Mucosa of rectum (tissue), 2 donors: ENCODE measurements at regions not wholly inside any gene's neighbourhood (a gene's known extent, or its start where the extent isn't known, plus 50 kb on each side); places are given as distances from the start of the nearest gene placed in this dataset.

Experiments used
- H3K27ac ChIP-seq, 2 donors: one replicate each; pipeline ENCODE4 v1.7.0; 2013; ENCODE audit warnings: inconsistent platforms in 2 of 2, low read depth in 2 of 2, low read length in 2 of 2
- H3K27me3 ChIP-seq, 2 donors: one replicate each; pipeline ENCODE4 v1.7.0; 2013; ENCODE audit warnings: low read length in 2 of 2; ENCODE audit not compliant: control insufficient read depth in 2 of 2, insufficient read depth in 2 of 2
- H3K36me3 ChIP-seq, 2 donors: one replicate each; pipeline ENCODE4 v1.7.0; 2013; ENCODE audit warnings: low read length in 2 of 2; ENCODE audit not compliant: control insufficient read depth in 2 of 2, insufficient read depth in 2 of 2
- H3K4me1 ChIP-seq, 2 donors: one replicate each; pipeline ENCODE4 v1.7.0; 2013; ENCODE audit warnings: low read length in 2 of 2, mild to moderate bottlenecking in 1 of 2; ENCODE audit not compliant: control insufficient read depth in 2 of 2, insufficient read depth in 2 of 2
- H3K4me3 ChIP-seq, 2 donors: one replicate each; pipeline ENCODE4 v1.7.0; 2013; ENCODE audit warnings: low read length in 2 of 2
- H3K9ac ChIP-seq, 2 donors: one replicate each; pipeline ENCODE4 v1.7.0; 2013; ENCODE audit warnings: low read length in 2 of 2, low read depth in 1 of 2, mild to moderate bottlenecking in 1 of 2
- H3K9me3 ChIP-seq, 2 donors: one replicate each; pipeline ENCODE4 v1.7.0; 2013; ENCODE audit warnings: low read length in 2 of 2; ENCODE audit not compliant: control insufficient read depth in 2 of 2
- donor health status: healthy.
- donor health status: Normal muscosa, but diverticular disease.

- Histone ChIP-seq H3K36me3 (no peaks in the 10 kb centered on the region), H3K27ac (no peak overlapping the region)
These were observed 50.6 kb upstream of the CELF2 start for GRCh38 chr10:10967029-10967428.

GRCh38 chr10:10967581-10968256, 50.0 kb upstream of the CELF2 start:
- Histone ChIP-seq H3K9me3 (no peaks in the 10 kb centered on the region), H3K4me3 (no peak overlapping the region), H3K27me3 (no peaks in the 10 kb centered on the region), H3K27ac (no peak overlapping the region), H3K36me3 (no peaks in the 10 kb centered on the region), H3K4me1 (no peaks in the 10 kb centered on the region), H3K9ac (no peak overlapping the region)

More at GRCh38 chr10:10967029-10967428, 50.6 kb upstream of the CELF2 start:
- Histone ChIP-seq H3K4me3 (no peak overlapping the region), H3K9ac (no peak overlapping the region), H3K4me1 (no peaks in the 10 kb centered on the region), H3K9me3 (no peaks in the 10 kb centered on the region), H3K27me3 (no peaks in the 10 kb centered on the region)
